SK-N-SH treated with all-trans-retinoic acid at 6 μM for 48 hours (cell line): ENCODE measurements at regions not wholly inside any gene's neighbourhood (a gene's known extent, or its start where the extent isn't known, plus 50 kb on each side); places are given as distances from the start of the nearest gene placed in this dataset.

Experiments used
- ATAC-seq: fragments of 200-7000 bp; cut with Tn5 transposase; 3 replicates; pipeline ENCODE4 v1.9.1; 2020; ENCODE audit warnings: mild to moderate bottlenecking, moderate library complexity
- ARNTL ChIP-seq: fragments of 450-650 bp; formaldehyde crosslinking; IDR thresholded peaks from 2 replicates; pipeline ENCODE4 v1.5.0; 2020; ENCODE audit warnings: low read depth, mild to moderate bottlenecking, moderate library complexity, borderline replicate concordance
- CREB5 ChIP-seq: fragments of 250-450 bp; sonication (Bioruptor Pico); IDR thresholded peaks from 2 replicates; pipeline ENCODE4 v1.5.1; 2020; ENCODE audit warnings: low read depth, mild to moderate bottlenecking, moderate library complexity
- CSDC2 ChIP-seq: fragments of 250-450 bp; sonication (Bioruptor Pico); IDR thresholded peaks from 2 replicates; pipeline ENCODE4 v1.5.0; 2020; ENCODE audit warnings: mild to moderate bottlenecking, moderate library complexity
- CSRNP3 ChIP-seq: fragments of 250-450 bp; sonication (Bioruptor Pico); IDR thresholded peaks from 2 replicates; pipeline ENCODE4 v1.5.1; 2021; ENCODE audit warnings: mild to moderate bottlenecking, moderate library complexity
- ESRRG ChIP-seq: fragments of 250-450 bp; sonication (Bioruptor Pico); IDR thresholded peaks from 2 replicates; pipeline ENCODE4 v1.6.1; 2021; ENCODE audit warnings: mild to moderate bottlenecking
- GLIS3 ChIP-seq: fragments of 250-450 bp; sonication (Bioruptor Pico); IDR thresholded peaks from 2 replicates; pipeline ENCODE4 v1.5.0; 2020; ENCODE audit warnings: mild to moderate bottlenecking, moderate library complexity
- ISL1 ChIP-seq: fragments of 250-450 bp; sonication (Bioruptor Pico); IDR thresholded peaks from 2 replicates; pipeline ENCODE4 v2.1.2; 2022; ENCODE audit warnings: mild to moderate bottlenecking, moderate library complexity
- PATZ1 ChIP-seq: fragments of 250-450 bp; sonication (Bioruptor Pico); IDR thresholded peaks from 2 replicates; pipeline ENCODE4 v1.8.0; 2020; ENCODE audit warnings: mild to moderate bottlenecking, moderate library complexity, borderline replicate concordance
- POU6F1 ChIP-seq: fragments of 250-450 bp; sonication (Bioruptor Pico); IDR thresholded peaks from 2 replicates; pipeline ENCODE4 v1.8.0; 2021; ENCODE audit warnings: low read depth, mild to moderate bottlenecking, moderate library complexity, borderline replicate concordance
- PPARA ChIP-seq: fragments of 250-450 bp; sonication (Bioruptor Pico); IDR thresholded peaks from 2 replicates; pipeline ENCODE4 v1.5.0; 2020; ENCODE audit warnings: mild to moderate bottlenecking, borderline replicate concordance
- RARB ChIP-seq: fragments of 250-450 bp; sonication (Bioruptor Pico); IDR thresholded peaks from 2 replicates; pipeline ENCODE4 v1.8.0; 2021; ENCODE audit warnings: mild to moderate bottlenecking, moderate library complexity
- SNAI2 ChIP-seq: fragments of 250-450 bp; sonication (Bioruptor Pico); IDR thresholded peaks from 2 replicates; pipeline ENCODE4 v1.5.0; 2020; ENCODE audit warnings: mild to moderate bottlenecking, moderate library complexity
- TCF4 ChIP-seq: fragments of 250-450 bp; sonication (Bioruptor Pico); IDR thresholded peaks from 2 replicates; pipeline ENCODE4 v1.8.0; 2021; ENCODE audit warnings: mild to moderate bottlenecking, moderate library complexity, borderline replicate concordance
- TOX ChIP-seq: fragments of 250-450 bp; sonication (Bioruptor Pico); IDR thresholded peaks from 2 replicates; pipeline ENCODE4 v1.8.0; 2021; ENCODE audit warnings: mild to moderate bottlenecking, moderate library complexity, borderline replicate concordance
- TSHZ2 ChIP-seq: fragments of 250-450 bp; sonication (Bioruptor Pico); IDR thresholded peaks from 2 replicates; pipeline ENCODE4 v1.5.0; 2020; ENCODE audit warnings: mild to moderate bottlenecking, moderate library complexity
- ZC3H10 ChIP-seq: fragments of 250-450 bp; sonication (Bioruptor Pico); IDR thresholded peaks from 2 replicates; pipeline ENCODE4 v1.5.1; 2021; ENCODE audit warnings: mild to moderate bottlenecking, moderate library complexity
- ZFP3 ChIP-seq: fragments of 250-450 bp; sonication (Bioruptor Pico); IDR thresholded peaks from 2 replicates; pipeline ENCODE4 v1.5.0; 2020; ENCODE audit warnings: mild to moderate bottlenecking, moderate library complexity
- ZFP30 ChIP-seq: fragments of 450-650 bp; formaldehyde crosslinking; IDR thresholded peaks from 2 replicates; pipeline ENCODE4 v1.5.0; 2022; ENCODE audit warnings: mild to moderate bottlenecking, moderate library complexity
- ZNF565 ChIP-seq: fragments of 450-650 bp; formaldehyde crosslinking; conservative IDR thresholded peaks from 2 replicates; pipeline ENCODE4 v1.5.0; 2020; ENCODE audit warnings: low read depth, mild to moderate bottlenecking, moderate library complexity
- ZNF70 ChIP-seq: fragments of 450-650 bp; formaldehyde crosslinking; IDR thresholded peaks from 2 replicates; pipeline ENCODE4 v1.5.0; 2020; ENCODE audit warnings: mild to moderate bottlenecking, moderate library complexity
- ZNF8 ChIP-seq: fragments of 450-650 bp; formaldehyde crosslinking; IDR thresholded peaks from 2 replicates; pipeline ENCODE4 v1.5.0; 2020; ENCODE audit warnings: mild to moderate bottlenecking, moderate library complexity

- no peak for ATAC-seq
- TF ChIP-seq TCF4 (CRISPR knock-in tag) (no peak), GLIS3 (CRISPR knock-in tag) (no peak), CSDC2 (CRISPR knock-in tag) (no peak), ZNF565 (CRISPR knock-in tag) (no peak)
- TF ChIP-seq, all 23 proteins: peak for 0
These were observed 207.1 kb downstream of the FIGN start for GRCh38 chr2:163528640-163529217.

GRCh38 chr2:163527381-163527780 is 208.4 kb downstream of the FIGN start:
- no peak for ATAC-seq
- TF ChIP-seq SNAI2 (no peak), ZC3H10 (no peak), PPARA (no peak), ZNF8 (CRISPR knock-in tag) (no peak), ZNF565 (CRISPR knock-in tag) (no peak), ESRRG (no peak), TOX (CRISPR knock-in tag) (no peak), ZNF70 (CRISPR knock-in tag) (no peak), RARB (CRISPR knock-in tag) (no peak), GLIS3 (CRISPR knock-in tag) (no peak), ISL1 (CRISPR knock-in tag) (no peak), CREB5 (CRISPR knock-in tag) (no peak), TSHZ2 (CRISPR knock-in tag) (no peak), CSRNP3 (CRISPR knock-in tag) (no peak)

- no peak for ATAC-seq
- TF ChIP-seq ARNTL (no peak), GLIS3 (CRISPR knock-in tag) (no peak), ZNF8 (CRISPR knock-in tag) (no peak), POU6F1 (CRISPR knock-in tag) (no peak), ZFP3 (CRISPR knock-in tag) (no peak), ZFP30 (CRISPR knock-in tag) (no peak), ZNF565 (CRISPR knock-in tag) (no peak), ESRRG (no peak), TSHZ2 (CRISPR knock-in tag) (no peak), ISL1 (CRISPR knock-in tag) (no peak), TOX (CRISPR knock-in tag) (no peak), CSRNP3 (CRISPR knock-in tag) (no peak), ZNF70 (CRISPR knock-in tag) (no peak), PATZ1 (CRISPR knock-in tag) (no peak)
These were observed 217.0 kb downstream of the FIGN start for GRCh38 chr2:163518762-163519161.
